Loucy (cell line): ENCODE measurements at regions not wholly inside any gene's neighbourhood (a gene's known extent, or its start where the extent isn't known, plus 50 kb on each side); places are given as distances from the start of the nearest gene placed in this dataset.

Source experiments
- H2AFZ ChIP-seq: fragments of 200-600 bp; sonication (generic); 2 replicates; pipeline ENCODE4 v1.6.0; 2016; ENCODE audit warnings: antibody characterized with exemption, mild to moderate bottlenecking, low read length, moderate library complexity
- H3F3A ChIP-seq: fragments of 200-600 bp; 2 replicates; pipeline ENCODE4 v1.6.0; 2016; ENCODE audit warnings: antibody characterized with exemption, low read depth, mild to moderate bottlenecking
- H3K27me3 ChIP-seq: fragments of 200-600 bp; sonication (generic); 2 replicates; pipeline ENCODE4 v1.6.1; 2014; ENCODE audit warnings: low read length, mild to moderate bottlenecking; ENCODE audit not compliant: insufficient read depth, poor library complexity, severe bottlenecking
- H3K36me3 ChIP-seq: fragments of 200-600 bp; sonication (generic); 2 replicates; pipeline ENCODE4 v1.6.1; 2016; ENCODE audit warnings: low read length; ENCODE audit not compliant: insufficient read depth
- H3K4me1 ChIP-seq: fragments of 200-600 bp; sonication (generic); 2 replicates; pipeline ENCODE4 v1.5.1; 2014; ENCODE audit warnings: low read length, mild to moderate bottlenecking; ENCODE audit not compliant: insufficient read depth, poor library complexity, severe bottlenecking
- H3K4me2 ChIP-seq: fragments of 200-600 bp; sonication (generic); 2 replicates; pipeline ENCODE4 v1.6.0; 2014; ENCODE audit warnings: antibody characterized with exemption, low read length, low read depth, mild to moderate bottlenecking; ENCODE audit not compliant: poor library complexity, severe bottlenecking
- H3K4me3 ChIP-seq: fragments of 200-600 bp; sonication (generic); 2 replicates; pipeline ENCODE4 v1.5.1; 2014; ENCODE audit warnings: low read length, mild to moderate bottlenecking, mixed read lengths; ENCODE audit not compliant: poor library complexity, severe bottlenecking
- H3K79me2 ChIP-seq: fragments of 200-600 bp; sonication (generic); 2 replicates; pipeline ENCODE4 v1.6.1; 2014; ENCODE audit warnings: low read length; ENCODE audit not compliant: insufficient read depth
- H3K9ac ChIP-seq: fragments of 200-600 bp; sonication (generic); 2 replicates; pipeline ENCODE4 v1.6.0; 2014; ENCODE audit warnings: mild to moderate bottlenecking, low read depth, low read length, moderate library complexity; ENCODE audit not compliant: poor library complexity, severe bottlenecking
- H3K9me2 ChIP-seq: fragments of 200-600 bp; sonication (generic); replicated peaks from 2 replicates; pipeline ENCODE4 v1.6.1; 2016; ENCODE audit warnings: low read depth, low read length, mixed read lengths
- H3K9me3 ChIP-seq: fragments of 200-600 bp; sonication (generic); 2 replicates; pipeline ENCODE4 v1.6.1; 2014; ENCODE audit warnings: mild to moderate bottlenecking, antibody characterized with exemption, low read length, low read depth; ENCODE audit not compliant: insufficient read depth
- H4K20me1 ChIP-seq: fragments of 200-600 bp; sonication (generic); 2 replicates; pipeline ENCODE4 v1.6.0; 2014; ENCODE audit warnings: antibody characterized with exemption, low read length, mild to moderate bottlenecking; ENCODE audit not compliant: insufficient read depth, poor library complexity, severe bottlenecking
- CTCF ChIP-seq: fragments of 200-600 bp; sonication (generic); conservative IDR thresholded peaks from 2 replicates; pipeline ENCODE4 v1.5.1; 2014; ENCODE audit warnings: mild to moderate bottlenecking, antibody characterized with exemption, low read length
- EZH2phosphoT487 ChIP-seq: fragments of 200-600 bp; IDR thresholded peaks from 2 replicates; pipeline ENCODE4 v1.6.1; 2018; ENCODE audit warnings: antibody characterized with exemption, mild to moderate bottlenecking, moderate library complexity, borderline replicate concordance

GRCh38 chr18:78240627-78241252 lies 738.9 kb upstream of the SALL3 start:
- Histone ChIP-seq H2AFZ (no peak overlapping the region), H3K4me1 (no peaks in the 10 kb centered on the region)
- no peak for TF ChIP-seq EZH2phosphoT487
- TF ChIP-seq CTCF: no peak

GRCh38 chr18:78241535-78242253 lies 737.9 kb upstream of the SALL3 start:
- TF ChIP-seq CTCF (no peak), EZH2phosphoT487 (no peak)
- no peak overlapping the region for H3K4me2 ChIP-seq
- H3K27me3 ChIP-seq: no peaks in the 10 kb centered on the region
- no peaks in the 10 kb centered on the region for H3K79me2 ChIP-seq
- H3K9ac ChIP-seq: no peak overlapping the region
- no peaks in the 10 kb centered on the region for H3F3A ChIP-seq
- no peaks in the 10 kb centered on the region for H3K9me2 ChIP-seq
- H3K9me3 ChIP-seq: no peaks in the 10 kb centered on the region; the same call in 1 of the 2 replicates
- H3K4me1 ChIP-seq: no peaks in the 10 kb centered on the region
- H4K20me1 ChIP-seq: no peaks in the 10 kb centered on the region
- no peaks in the 10 kb centered on the region for H3K36me3 ChIP-seq
- H2AFZ ChIP-seq: no peak overlapping the region
- H3K4me3 ChIP-seq: no peak overlapping the region

More at GRCh38 chr18:78240627-78241252, 738.9 kb upstream of the SALL3 start:
- no peaks in the 10 kb centered on the region; the same call in 1 of the 2 replicates for H3K9me3 ChIP-seq
- H3K9me2 ChIP-seq: no peaks in the 10 kb centered on the region
- H4K20me1 ChIP-seq: no peaks in the 10 kb centered on the region
- no peak overlapping the region for H3K9ac ChIP-seq
- H3K27me3 ChIP-seq: no peaks in the 10 kb centered on the region
- H3K36me3 ChIP-seq: no peaks in the 10 kb centered on the region
- H3F3A ChIP-seq: no peaks in the 10 kb centered on the region
- no peak overlapping the region for H3K4me3 ChIP-seq
- H3K4me2 ChIP-seq: no peak overlapping the region
- no peaks in the 10 kb centered on the region for H3K79me2 ChIP-seq

- Histone ChIP-seq H3K4me1 (no peaks in the 10 kb centered on the region), H3K36me3 (no peaks in the 10 kb centered on the region), H3K4me2 (no peak overlapping the region), H3K4me3 (no peak overlapping the region), H3K9ac (no peak overlapping the region), H2AFZ (no peak overlapping the region), H4K20me1 (no peaks in the 10 kb centered on the region), H3K79me2 (no peaks in the 10 kb centered on the region), H3K9me2 (no peaks in the 10 kb centered on the region), H3K27me3 (no peaks in the 10 kb centered on the region), H3K9me3 (no peaks in the 10 kb centered on the region; the same call in 1 of the 2 replicates), H3F3A (no peaks in the 10 kb centered on the region)
- TF ChIP-seq CTCF: no peak
- no peak for TF ChIP-seq EZH2phosphoT487
Measured at GRCh38 chr18:78242254-78242643, 737.4 kb upstream of the SALL3 start.
